Endothelial cell of umbilical vein (primary cell): ENCODE measurements at regions not wholly inside any gene's neighbourhood (a gene's known extent, or its start where the extent isn't known, plus 50 kb on each side); places are given as distances from the start of the nearest gene placed in this dataset.

Experiments
- BruUV-seq: library from RNA; stranded (reverse); fragments of 400-500 nt; replicated peaks from 2 replicates; lab custom pipeline; 2021; lab: Mats Ljungman, UMichigan
- CTCF ChIA-PET: fragments of 300-600, 350-600 bp; sonication (Branson Sonifier 250); formaldehyde crosslinking; loops from one replicate; lab custom pipeline; 2021; ENCODE audit warnings: antibody characterized with exemption, inconsistent platforms; lab: Charles Lee
- POLR2A ChIA-PET: fragments of 300-600, 350-600 bp; sonication (Branson Sonifier 250); formaldehyde crosslinking; loops from one replicate; lab custom pipeline; 2021; ENCODE audit warnings: antibody characterized with exemption, inconsistent platforms; lab: Charles Lee
- DNase-seq: peaks from one replicate; pipeline ENCODE4 v3.0.0-alpha.2; 2011; ENCODE audit warnings: low read depth, low spot score
- FAIRE-seq: peaks from 2 replicates; lab custom pipeline; 2011; peaks lifted over from hg19 to GRCh38; lab: Jason Lieb, UNC
- H2AFZ ChIP-seq: 2 replicates; pipeline ENCODE4 v1.6.0; 2012; ENCODE audit warnings: low read depth, low read length, control low read depth, inconsistent platforms
- H3K27ac ChIP-seq: 2 replicates; pipeline ENCODE4 v1.5.1; 2011; ENCODE audit warnings: low read depth, mild to moderate bottlenecking, control low read depth, low read length, moderate library complexity; ENCODE audit not compliant: insufficient read depth
- H3K27me3 ChIP-seq, 2 experiments: 2 replicates each; pipeline versions ENCODE4 v1.6.0 to v1.6.1; 2011; ENCODE audit warnings: low read length in 2 of 2, mixed read lengths in 1 of 2; ENCODE audit not compliant: control insufficient read depth in 2 of 2, insufficient read depth in 2 of 2
- H3K36me3 ChIP-seq, 2 experiments: 2 replicates in 1 of 2; 3 replicates in 1 of 2; pipeline ENCODE4 v1.5.1; 2011; ENCODE audit warnings: low read length in 2 of 2, mild to moderate bottlenecking in 1 of 2, moderate library complexity in 1 of 2; ENCODE audit not compliant: control insufficient read depth in 2 of 2, insufficient read depth in 2 of 2; ENCODE audit errors: extremely low read depth in 1 of 2
- H3K4me1 ChIP-seq: 3 replicates; pipeline ENCODE4 v1.5.1; 2011; ENCODE audit warnings: mild to moderate bottlenecking, low read length; ENCODE audit not compliant: control insufficient read depth, insufficient read depth; ENCODE audit errors: extremely low read depth
- H3K4me2 ChIP-seq: 2 replicates; pipeline ENCODE4 v1.6.1; 2011; ENCODE audit warnings: low read length, control low read depth, mixed read lengths; ENCODE audit not compliant: insufficient read depth
- H3K4me3 ChIP-seq, 3 experiments: fragments of 200-600 bp in 1 of 3; sonication (generic), shearing (Covaris generic) in 1 of 3; replicated peaks in 1 of 3; 2 replicates each; pipeline ENCODE4 v1.5.1; 2011 to 2016; ENCODE audit warnings: control low read depth in 3 of 3, low read length in 3 of 3, mild to moderate bottlenecking in 2 of 3, inconsistent platforms in 1 of 3, low read depth in 1 of 3, moderate library complexity in 1 of 3; ENCODE audit not compliant: insufficient read depth in 1 of 3
- H3K79me2 ChIP-seq: 2 replicates; pipeline ENCODE4 v1.6.0; 2012; ENCODE audit warnings: low read length, inconsistent platforms; ENCODE audit not compliant: control insufficient read depth, insufficient read depth
- H3K9ac ChIP-seq: replicated peaks from 2 replicates; pipeline ENCODE3; 2011; ENCODE audit warnings: low read length, control low read depth; ENCODE audit not compliant: insufficient read depth; ENCODE audit errors: extremely low read depth
- H3K9me1 ChIP-seq: replicated peaks from 3 replicates; pipeline ENCODE4 v1.6.0; 2011; ENCODE audit warnings: mild to moderate bottlenecking, low read length; ENCODE audit not compliant: control insufficient read depth, insufficient read depth; ENCODE audit errors: extremely low read depth
- H3K9me3 ChIP-seq: replicated peaks from 2 replicates; pipeline ENCODE4 v1.5.1; 2012; ENCODE audit warnings: low read length, inconsistent platforms; ENCODE audit not compliant: control insufficient read depth, insufficient read depth
- H4K20me1 ChIP-seq: replicated peaks from 2 replicates; pipeline ENCODE3; 2011; ENCODE audit warnings: mild to moderate bottlenecking, low read length; ENCODE audit not compliant: control insufficient read depth, insufficient read depth; ENCODE audit errors: extremely low read depth
- CTCF ChIP-seq, 2 donors: IDR thresholded peaks; 1 replicate in 1 of 2; 2 replicates in 1 of 2; pipeline ENCODE4 v1.5.1; 2011; ENCODE audit warnings: low read length in 2 of 2, mild to moderate bottlenecking in 2 of 2, moderate library complexity in 2 of 2, control low read depth in 1 of 2, inconsistent platforms in 1 of 2, low read depth in 1 of 2; ENCODE audit not compliant: insufficient read depth in 1 of 2; ENCODE audit errors: extremely low read depth in 1 of 2
- EZH2 ChIP-seq: IDR thresholded peaks from 2 replicates; pipeline ENCODE4 v1.6.1; 2012; ENCODE audit warnings: borderline replicate concordance, low read depth, mild to moderate bottlenecking, moderate library complexity, low read length, inconsistent platforms; ENCODE audit not compliant: severe bottlenecking
- FOS ChIP-seq: IDR thresholded peaks from 2 replicates; pipeline ENCODE4 v1.6.1; 2011; ENCODE audit warnings: mild to moderate bottlenecking, low read length, moderate library complexity, borderline replicate concordance; ENCODE audit not compliant: insufficient read depth
- GATA2 ChIP-seq: IDR thresholded peaks from 2 replicates; pipeline ENCODE4 v1.7.0; 2011; ENCODE audit warnings: low read depth, mild to moderate bottlenecking, moderate library complexity, mixed read lengths, low read length; ENCODE audit not compliant: insufficient read length, insufficient read depth
- JUN ChIP-seq: IDR thresholded peaks from 2 replicates; pipeline ENCODE4 v1.6.1; 2011; ENCODE audit warnings: borderline replicate concordance, low read depth; ENCODE audit not compliant: insufficient read length, insufficient read depth
- MAX ChIP-seq: IDR thresholded peaks from 2 replicates; pipeline ENCODE4 v1.6.1; 2011; ENCODE audit not compliant: insufficient read depth, insufficient read length
- MYC ChIP-seq: IDR thresholded peaks from one replicate; pipeline ENCODE4 v1.6.1; 2011; ENCODE audit warnings: mild to moderate bottlenecking, low read depth, low read length
- POLR2A ChIP-seq: IDR thresholded peaks from 2 replicates; pipeline ENCODE4 v1.6.1; 2012; ENCODE audit warnings: low read depth, mild to moderate bottlenecking, control low read depth, low read length
- POLR2AphosphoS5 ChIP-seq: IDR thresholded peaks from 2 replicates; pipeline ENCODE4 v1.6.1; 2012; ENCODE audit warnings: low read depth, mild to moderate bottlenecking, control low read depth, low read length, moderate library complexity; ENCODE audit not compliant: insufficient read depth
- dilution Hi-C: fragments of 300-500 bp; cut with MboI; formaldehyde crosslinking; loops from one replicate; pipeline ENCODE4 v1.15.0; 2019; ENCODE audit warnings: low sequenced_read_pairs; ENCODE audit not compliant: extremely low pct_ligation_motif_present
- intact Hi-C: fragments of 100-400 bp; cut with micrococcal nuclease; formaldehyde crosslinking; loops from one replicate; pipeline ENCODE4 v1.10.0; 2022

- no peak for DNase-seq
- H3K4me1 ChIP-seq = no peaks in the 10 kb centered on the region
- no peak overlapping the region for H3K9ac ChIP-seq
- H3K4me3 ChIP-seq = no peak overlapping the region
- no peak overlapping the region for H3K27ac ChIP-seq
- ChIA-PET CTCF (interaction anchor here (1.0 to 1.1 kb wide), 2 partner anchors 15 to 68 kb away, joined by 3 to 4 read pairs; no protein-coding TSS in a partner anchor), POLR2A (no interaction called here)
- no peak overlapping the region for H3K4me2 ChIP-seq
- H3K79me2 ChIP-seq = no peaks in the 10 kb centered on the region
- no peak overlapping the region for H2AFZ ChIP-seq
- no peaks in the 10 kb centered on the region for H3K9me1 ChIP-seq
- no peaks in the 10 kb centered on the region for H3K9me3 ChIP-seq
- no peak for TF ChIP-seq POLR2A
- TF ChIP-seq EZH2 = no peak
- TF ChIP-seq CTCF (IDR thresholded peaks at IDR 0.05; ENCODE audit: extremely low read depth in 1 of 2, insufficient read depth in 1 of 2, low read depth in 1 of 2, low read length in 2 of 2) = no peak
- no peak for TF ChIP-seq MYC
- TF ChIP-seq FOS = no peak
- TF ChIP-seq JUN = no peak
- no peak for TF ChIP-seq POLR2AphosphoS5
- no peak for TF ChIP-seq GATA2
- no peak for TF ChIP-seq MAX
- no peaks in the 10 kb centered on the region for H3K27me3 ChIP-seq
- intact Hi-C loops = no loop called here
- no peaks in the 10 kb centered on the region for H4K20me1 ChIP-seq
- no TSS peak for BruUV-seq
- dilution Hi-C loops = no loop called here
- FAIRE-seq = no peak
- no peaks in the 10 kb centered on the region for H3K36me3 ChIP-seq
Observed at GRCh38 chr2:64243081-64244036, 99.1 kb upstream of the PELI1 start.
